A549 (cell line): ENCODE measurements at regions not wholly inside any gene's neighbourhood (a gene's known extent, or its start where the extent isn't known, plus 50 kb on each side); places are given as distances from the start of the nearest gene placed in this dataset.
"Not testable (repeated sequence)": the region's sequence is repeated elsewhere in the genome, so short reads cannot be mapped to it uniquely, and the experiment has no call there.

Experiments used
- ATAC-seq, 2 experiments: fragments of 200-7000 bp in 1 of 2; fragments of >200 bp in 1 of 2; cut with Nextera tagmentation in 1 of 2; cut with Tn5 transposase in 1 of 2; 3 replicates each; pipeline versions ENCODE4 v1.8.0 to v1.9.1; 2018 to 2020; ENCODE audit warnings: mild to moderate bottlenecking in 1 of 2, moderate library complexity in 1 of 2
- CTCF ChIA-PET: fragments of 300-600 bp; sonication (Branson Sonifier 250); formaldehyde crosslinking; extraction: SDS; loops from one replicate; lab custom pipeline; 2021; ENCODE audit warnings: antibody characterized with exemption, inconsistent platforms; lab: Yijun Ruan, JAX
- POLR2A ChIA-PET: fragments of 350-600 bp; formaldehyde crosslinking; extraction: SDS; loops from one replicate; lab custom pipeline; 2021; ENCODE audit warnings: antibody characterized with exemption, inconsistent platforms; lab: Yijun Ruan, JAX
- DNase-seq, 2 experiments: peaks; one replicate each; pipeline versions ENCODE4 v3.0.0 to v3.0.0-alpha.2; 2011 to 2016; ENCODE audit warnings: low read depth in 1 of 2, low spot score in 1 of 2
- FAIRE-seq: peaks from 2 replicates; lab custom pipeline; 2011; peaks lifted over from hg19 to GRCh38; lab: Jason Lieb, UNC
- H3K27ac ChIP-seq, 2 experiments: fragments of >200 bp; sonication (Bioruptor Twin); formaldehyde crosslinking; 3 replicates each; pipeline ENCODE4 v1.5.1; 2016 to 2017
- H3K4me1 ChIP-seq: fragments of >200 bp; sonication (Bioruptor Twin); formaldehyde crosslinking; 3 replicates; pipeline ENCODE4 v1.6.1; 2016
- H3K4me2 ChIP-seq: fragments of >200 bp; sonication (Bioruptor Twin); formaldehyde crosslinking; 3 replicates; pipeline ENCODE4 v1.6.1; 2016
- H3K4me3 ChIP-seq: fragments of >200 bp; sonication (Bioruptor Twin); formaldehyde crosslinking; 3 replicates; pipeline ENCODE4 v1.5.1; 2016
- H3K9me3 ChIP-seq: fragments of >200 bp; sonication (Bioruptor Twin); formaldehyde crosslinking; 3 replicates; pipeline ENCODE4 v1.6.1; 2016
- BCL3 ChIP-seq: fragments of >200 bp; sonication (Bioruptor Twin); formaldehyde crosslinking; IDR thresholded peaks from 3 replicates; pipeline ENCODE4 v1.6.1; 2016
- BHLHE40 ChIP-seq: IDR thresholded peaks from 2 replicates; pipeline ENCODE4 v1.6.1; 2012; ENCODE audit warnings: low read depth, low read length, inconsistent platforms
- CBX2 ChIP-seq: fragments of 200-600 bp; sonication (generic); IDR thresholded peaks from 2 replicates; pipeline ENCODE4 v1.6.1; 2016; ENCODE audit warnings: low read depth, mild to moderate bottlenecking, borderline replicate concordance
- CHD2 ChIP-seq: fragments of 150-350 bp; IDR thresholded peaks from 2 replicates; pipeline ENCODE4 v1.6.1; 2014; ENCODE audit warnings: low read length; ENCODE audit not compliant: partially characterized antibody
- CTCF ChIP-seq: fragments of >200 bp; sonication (Bioruptor Twin); formaldehyde crosslinking; IDR thresholded peaks from 3 replicates; pipeline ENCODE4 v1.5.1; 2016
- E2F6 ChIP-seq: IDR thresholded peaks from 2 replicates; pipeline ENCODE4 v1.6.1; 2012; ENCODE audit warnings: low read depth, borderline replicate concordance
- EHF ChIP-seq: fragments of 250-450 bp; sonication (Bioruptor Pico); IDR thresholded peaks from 2 replicates; pipeline ENCODE4 v1.5.0; 2020; ENCODE audit warnings: mild to moderate bottlenecking
- EHMT2 ChIP-seq: fragments of 200-600 bp; sonication (generic); IDR thresholded peaks from 2 replicates; pipeline ENCODE4 v1.6.1; 2016; ENCODE audit warnings: antibody characterized with exemption, low read depth, mild to moderate bottlenecking, moderate library complexity
- EP300 ChIP-seq, 2 experiments: fragments of >200 bp; sonication (Bioruptor Twin); formaldehyde crosslinking; IDR thresholded peaks; 2 replicates in 1 of 2; 3 replicates in 1 of 2; pipeline ENCODE4 v1.6.1; 2016 to 2017
- FOXS1 ChIP-seq: fragments of 250-450 bp; sonication (Bioruptor Pico); IDR thresholded peaks from 2 replicates; pipeline ENCODE4 v1.5.0; 2020; ENCODE audit warnings: mild to moderate bottlenecking, moderate library complexity
- GATA3 ChIP-seq: IDR thresholded peaks from 2 replicates; pipeline ENCODE4 v1.6.1; 2012; ENCODE audit warnings: borderline replicate concordance
- HES2 ChIP-seq: fragments of >200 bp; sonication (Bioruptor Twin); formaldehyde crosslinking; IDR thresholded peaks from 2 replicates; pipeline ENCODE4 v1.6.1; 2016
- HEYL ChIP-seq: fragments of 250-450 bp; sonication (Bioruptor Pico); IDR thresholded peaks from 2 replicates; pipeline ENCODE4 v1.8.0; 2021; ENCODE audit warnings: mild to moderate bottlenecking, moderate library complexity
- HOXA7 ChIP-seq: fragments of 250-450 bp; sonication (Bioruptor Pico); IDR thresholded peaks from 2 replicates; pipeline ENCODE4 v1.5.0; 2020; ENCODE audit warnings: mild to moderate bottlenecking, moderate library complexity
- HOXB5 ChIP-seq: fragments of 250-450 bp; sonication (Bioruptor Pico); IDR thresholded peaks from 2 replicates; pipeline ENCODE4 v1.5.0; 2020; ENCODE audit warnings: mild to moderate bottlenecking, moderate library complexity
- MAX ChIP-seq: IDR thresholded peaks from 2 replicates; pipeline ENCODE4 v1.6.1; 2012
- MAZ ChIP-seq: fragments of 150-350 bp; IDR thresholded peaks from 2 replicates; pipeline ENCODE4 v1.6.1; 2014; ENCODE audit warnings: antibody characterized with exemption, low read depth, low read length, borderline replicate concordance
- POLR2A ChIP-seq: IDR thresholded peaks from 2 replicates; pipeline ENCODE4 v1.6.1; 2012; ENCODE audit warnings: mild to moderate bottlenecking, low read length
- REST ChIP-seq: fragments of 200-600 bp; sonication (generic); IDR thresholded peaks from 2 replicates; pipeline ENCODE4 v1.6.1; 2016; ENCODE audit warnings: antibody characterized with exemption, mild to moderate bottlenecking, moderate library complexity
- ZC3H11A ChIP-seq: fragments of 450-650 bp; IDR thresholded peaks from 2 replicates; pipeline ENCODE4 v1.6.1; 2014; ENCODE audit warnings: antibody characterized with exemption, mild to moderate bottlenecking
- ZFP36 ChIP-seq: fragments of 450-650 bp; IDR thresholded peaks from 2 replicates; pipeline ENCODE4 v1.6.1; 2014; ENCODE audit warnings: borderline replicate concordance; ENCODE audit not compliant: partially characterized antibody
- WGBS: methylation state at CpG from one replicate; pipeline ENCODE4 v1.1.6; 2017; ENCODE audit errors: missing lambda C conversion rate; 5-methylcytosine and 5-hydroxymethylcytosine counted together

GRCh38 chr9:7554699-7555098 is 244.9 kb downstream of the DMAC1 start:
- FAIRE-seq, result no peak
- CTCF ChIA-PET, result no interaction called here

GRCh38 chr9:7552706-7553105 is 246.9 kb downstream of the DMAC1 start:
- CTCF ChIA-PET, result interaction anchor here (1.4 to 1.6 kb wide), 2 partner anchors 10 to 17 kb away, joined by 3 to 4 read pairs; no protein-coding TSS in a partner anchor
- H3K4me3 ChIP-seq, H3K9me3 ChIP-seq, H3K4me2 ChIP-seq, H3K4me1 ChIP-seq, POLR2A ChIA-PET, FAIRE-seq, DNase-seq, H3K27ac ChIP-seq, ATAC-seq: not testable (repeated sequence)
- WGBS, result 4% methylated on average over 1 of the region's 1 CpG

More at GRCh38 chr9:7554699-7555098, 244.9 kb downstream of the DMAC1 start:
- ATAC-seq, result no peak
- Histone ChIP-seq H3K4me3 (no peak overlapping the region), H3K4me2 (no peak overlapping the region), H3K4me1 (no peaks in the 10 kb centered on the region), H3K27ac (no peak overlapping the region), H3K9me3 (no peaks in the 10 kb centered on the region)
- DNase-seq, result no peak
- TF ChIP-seq HEYL (CRISPR knock-in tag), result no peak
- no peak for TF ChIP-seq CTCF
- TF ChIP-seq HES2, result no peak
- no peak for TF ChIP-seq ZC3H11A
- TF ChIP-seq CHD2, result no peak
- no peak for TF ChIP-seq HOXB5 (CRISPR knock-in tag)
- no peak for TF ChIP-seq POLR2A
- no peak for TF ChIP-seq FOXS1 (CRISPR knock-in tag)
- TF ChIP-seq CBX2, result no peak
- no peak for TF ChIP-seq BCL3
- TF ChIP-seq BHLHE40, result no peak
- TF ChIP-seq ZFP36, result no peak
- no peak for TF ChIP-seq E2F6
- 46% methylated on average over 2 of the region's 2 CpGs for WGBS
- POLR2A ChIA-PET, result no interaction called here

GRCh38 chr9:7549249-7549648 is 250.3 kb downstream of the DMAC1 start:
- ChIA-PET POLR2A (no interaction called here), CTCF (no interaction called here)
- H3K4me2 ChIP-seq, result no peak overlapping the region
- no peak for FAIRE-seq
- H3K4me3 ChIP-seq, result no peak overlapping the region
- WGBS, result 6% methylated on average over 3 of the region's 3 CpGs
- no peak for ATAC-seq
- no peaks in the 10 kb centered on the region for H3K9me3 ChIP-seq
- H3K4me1 ChIP-seq, result no peaks in the 10 kb centered on the region
- DNase-seq, result no peak
- no peak for TF ChIP-seq MAZ
- TF ChIP-seq EP300 (IDR thresholded peaks at IDR 0.05), result no peak
- no peak for TF ChIP-seq CBX2
- TF ChIP-seq MAX, result no peak
- TF ChIP-seq EHMT2, result no peak
- no peak for TF ChIP-seq REST
- no peak for TF ChIP-seq GATA3
- TF ChIP-seq CTCF, result no peak
- TF ChIP-seq EHF, result no peak
- TF ChIP-seq HOXA7 (CRISPR knock-in tag), result no peak
- no peak overlapping the region for H3K27ac ChIP-seq
